HEK293 (cell line): ENCODE measurements at regions not wholly inside any gene's neighbourhood (a gene's known extent, or its start where the extent isn't known, plus 50 kb on each side); places are given as distances from the start of the nearest gene placed in this dataset.

Experiments used
- CTCF ChIA-PET: fragments of 350-600 bp; formaldehyde crosslinking; extraction: SDS; loops from one replicate; lab custom pipeline; 2021; ENCODE audit warnings: antibody characterized with exemption; lab: Yijun Ruan, JAX
- POLR2A ChIA-PET: fragments of 300-600 bp; formaldehyde crosslinking; extraction: SDS; loops from one replicate; lab custom pipeline; 2020; ENCODE audit warnings: antibody characterized with exemption, inconsistent platforms; lab: Yijun Ruan, JAX
- H3K27ac ChIP-seq: fragments of 200-500 bp; sonication (Bioruptor generic); 2 replicates; pipeline ENCODE4 v1.5.1; 2014; ENCODE audit warnings: low read depth, low read length, control low read depth, inconsistent platforms; ENCODE audit errors: extremely low read depth
- H3K36me3 ChIP-seq, 2 experiments: fragments of 200-500 bp in 1 of 2; sonication (Bioruptor generic) in 1 of 2; 1 replicate in 1 of 2; 2 replicates in 1 of 2; pipeline ENCODE4 v1.5.1; 2014 to 2017; ENCODE audit warnings: inconsistent platforms in 2 of 2, low read length in 2 of 2; ENCODE audit not compliant: control insufficient read depth in 2 of 2, insufficient read depth in 1 of 2
- H3K4me1 ChIP-seq: fragments of 200-500 bp; sonication (Bioruptor generic); 2 replicates; pipeline ENCODE4 v1.5.1; 2014; ENCODE audit warnings: mild to moderate bottlenecking, low read length, inconsistent platforms; ENCODE audit not compliant: control insufficient read depth, insufficient read depth
- H3K4me3 ChIP-seq: 2 replicates; pipeline ENCODE4 v1.5.1; 2011; ENCODE audit warnings: low read depth, mild to moderate bottlenecking, control low read depth, low read length, moderate library complexity
- H3K9me3 ChIP-seq: fragments of 200-500 bp; sonication (Bioruptor generic); 2 replicates; pipeline ENCODE4 v1.5.1; 2014; ENCODE audit warnings: low read depth, low read length, inconsistent platforms; ENCODE audit not compliant: control insufficient read depth, insufficient read depth
- FEZF1 ChIP-seq: fragments of 450-650 bp; formaldehyde crosslinking; IDR thresholded peaks from 2 replicates; pipeline ENCODE4 v1.5.1; 2016; ENCODE audit warnings: missing biosample characterization, missing genetic modification characterization
- GLIS2 ChIP-seq: fragments of 450-650 bp; formaldehyde crosslinking; IDR thresholded peaks from 2 replicates; pipeline ENCODE4 v1.5.1; 2016; ENCODE audit warnings: missing biosample characterization, missing genetic modification characterization
- HOXA7 ChIP-seq: sonication (generic); formaldehyde crosslinking; IDR thresholded peaks from 2 replicates; pipeline ENCODE4 v1.8.1; 2022; ENCODE audit warnings: missing genetic modification reagents, borderline replicate concordance
- IKZF3 ChIP-seq: fragments of 450-650 bp; IDR thresholded peaks from 2 replicates; pipeline ENCODE4 v1.5.0; 2018; ENCODE audit warnings: missing biosample characterization, mild to moderate bottlenecking, missing genetic modification characterization, moderate library complexity
- KLF9 ChIP-seq: fragments of 450-650 bp; formaldehyde crosslinking; IDR thresholded peaks from 2 replicates; pipeline ENCODE4 v1.5.1; 2016; ENCODE audit warnings: missing biosample characterization, missing genetic modification characterization, low read depth
- OSR2 ChIP-seq: fragments of 450-650 bp; formaldehyde crosslinking; IDR thresholded peaks from 2 replicates; pipeline ENCODE4 v1.5.1; 2016; ENCODE audit warnings: missing biosample characterization, missing genetic modification characterization
- SP3 ChIP-seq: fragments of 450-650 bp; formaldehyde crosslinking; IDR thresholded peaks from 2 replicates; pipeline ENCODE4 v1.5.1; 2016; ENCODE audit warnings: missing biosample characterization, missing genetic modification characterization
- WT1 ChIP-seq: fragments of 450-650 bp; formaldehyde crosslinking; IDR thresholded peaks from 2 replicates; pipeline ENCODE4 v1.5.1; 2016; ENCODE audit warnings: missing biosample characterization, missing genetic modification characterization
- ZBTB20 ChIP-seq: fragments of 450-650 bp; formaldehyde crosslinking; IDR thresholded peaks from 2 replicates; pipeline ENCODE4 v1.5.1; 2016; ENCODE audit warnings: missing biosample characterization, missing genetic modification characterization
- ZNF155 ChIP-seq: fragments of 450-650 bp; formaldehyde crosslinking; IDR thresholded peaks from 2 replicates; pipeline ENCODE4 v1.5.1; 2016; ENCODE audit warnings: missing biosample characterization, missing genetic modification characterization
- ZNF157 ChIP-seq: fragments of 450-650 bp; formaldehyde crosslinking; IDR thresholded peaks from 2 replicates; pipeline ENCODE4 v1.5.1; 2016; ENCODE audit warnings: missing biosample characterization, missing genetic modification characterization
- ZNF16 ChIP-seq: fragments of 450-650 bp; formaldehyde crosslinking; IDR thresholded peaks from 2 replicates; pipeline ENCODE4 v1.5.1; 2016; ENCODE audit warnings: low read depth, missing biosample characterization, missing genetic modification characterization
- ZNF202 ChIP-seq: fragments of 450-650 bp; formaldehyde crosslinking; IDR thresholded peaks from 2 replicates; pipeline ENCODE4 v1.5.1; 2016; ENCODE audit warnings: missing biosample characterization, missing genetic modification characterization, borderline replicate concordance
- ZNF211 ChIP-seq: fragments of 450-650 bp; formaldehyde crosslinking; IDR thresholded peaks from 2 replicates; pipeline ENCODE4 v1.5.1; 2016; ENCODE audit warnings: low read depth, missing biosample characterization, missing genetic modification characterization
- ZNF214 ChIP-seq: fragments of 450-650 bp; formaldehyde crosslinking; IDR thresholded peaks from 2 replicates; pipeline ENCODE4 v1.5.1; 2017; ENCODE audit warnings: missing biosample characterization, mild to moderate bottlenecking, missing genetic modification characterization, borderline replicate concordance
- ZNF24 ChIP-seq: fragments of 450-650 bp; formaldehyde crosslinking; IDR thresholded peaks from 2 replicates; pipeline ENCODE4 v1.5.1; 2016; ENCODE audit warnings: missing biosample characterization, missing genetic modification characterization
- ZNF324 ChIP-seq: fragments of 450-650 bp; formaldehyde crosslinking; IDR thresholded peaks from 2 replicates; pipeline ENCODE4 v1.5.1; 2016; ENCODE audit warnings: missing biosample characterization, missing genetic modification characterization
- ZNF354C ChIP-seq: fragments of 450-650 bp; formaldehyde crosslinking; IDR thresholded peaks from 2 replicates; pipeline ENCODE4 v1.5.1; 2016; ENCODE audit warnings: missing biosample characterization, missing genetic modification characterization, low read depth, borderline replicate concordance
- ZNF404 ChIP-seq: fragments of 450-650 bp; formaldehyde crosslinking; IDR thresholded peaks from 2 replicates; pipeline ENCODE4 v1.5.1; 2017; ENCODE audit warnings: missing biosample characterization, missing genetic modification characterization
- ZNF544 ChIP-seq: fragments of 450-650 bp; formaldehyde crosslinking; IDR thresholded peaks from 2 replicates; pipeline ENCODE4 v1.5.0; 2017; ENCODE audit warnings: missing biosample characterization, missing genetic modification characterization
- ZNF561 ChIP-seq: fragments of 450-650 bp; IDR thresholded peaks from 2 replicates; pipeline ENCODE4 v1.5.1; 2018; ENCODE audit warnings: missing biosample characterization, missing genetic modification characterization, borderline replicate concordance
- ZNF658 ChIP-seq: fragments of 450-650 bp; formaldehyde crosslinking; IDR thresholded peaks from 2 replicates; pipeline ENCODE4; 2016; ENCODE audit warnings: missing biosample characterization, missing genetic modification characterization
- ZNF776 ChIP-seq: fragments of 450-650 bp; formaldehyde crosslinking; IDR thresholded peaks from 2 replicates; pipeline ENCODE4 v1.5.0; 2017; ENCODE audit warnings: missing biosample characterization, missing genetic modification characterization, borderline replicate concordance
- ZSCAN23 ChIP-seq: fragments of 450-650 bp; formaldehyde crosslinking; IDR thresholded peaks from 2 replicates; pipeline ENCODE4 v1.5.1; 2016; ENCODE audit warnings: missing biosample characterization, missing genetic modification characterization
- TF ChIP-seq, protein P1 (sequence below): fragments of 450-650 bp; formaldehyde crosslinking; IDR thresholded peaks from 2 replicates; pipeline ENCODE4 v1.5.1; 2016; ENCODE audit warnings: missing biosample characterization, missing genetic modification characterization
- TF ChIP-seq, protein P2 (sequence below): fragments of 450-650 bp; formaldehyde crosslinking; conservative IDR thresholded peaks from 2 replicates; pipeline ENCODE4 v1.5.1; 2016; ENCODE audit warnings: low read depth, missing biosample characterization, missing genetic modification characterization
- TF ChIP-seq, protein P3 (sequence below): fragments of 450-650 bp; formaldehyde crosslinking; IDR thresholded peaks from 2 replicates; pipeline ENCODE4 v1.5.1; 2017; ENCODE audit warnings: missing biosample characterization, mild to moderate bottlenecking, missing genetic modification characterization, moderate library complexity

DNA sequence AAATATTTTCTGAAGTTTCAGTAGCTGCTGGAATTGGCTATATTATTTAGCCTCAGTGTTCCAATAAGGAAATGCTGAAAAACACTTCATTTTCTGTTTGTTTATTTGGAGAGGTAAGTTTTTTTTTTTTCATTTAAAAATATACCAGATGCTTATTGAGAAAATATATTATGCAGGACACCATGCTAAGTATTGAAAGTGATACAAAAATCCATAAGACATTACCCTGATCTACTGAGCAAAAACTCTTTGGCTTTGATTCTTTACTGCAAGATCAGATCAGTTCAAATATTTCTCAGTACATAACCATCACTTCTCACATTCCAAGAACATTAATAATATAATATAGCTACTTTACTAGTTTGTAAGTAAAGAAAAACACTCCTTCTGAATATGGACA lies 123.4 kb upstream of the PACRGL start:
- Histone ChIP-seq H3K36me3 (peaks cover 0 to 78% of the 10 kb centered on the region in 2 experiments; a peak in 1 of 3 replicates), H3K4me3 (no peak overlapping the region)

DNA sequence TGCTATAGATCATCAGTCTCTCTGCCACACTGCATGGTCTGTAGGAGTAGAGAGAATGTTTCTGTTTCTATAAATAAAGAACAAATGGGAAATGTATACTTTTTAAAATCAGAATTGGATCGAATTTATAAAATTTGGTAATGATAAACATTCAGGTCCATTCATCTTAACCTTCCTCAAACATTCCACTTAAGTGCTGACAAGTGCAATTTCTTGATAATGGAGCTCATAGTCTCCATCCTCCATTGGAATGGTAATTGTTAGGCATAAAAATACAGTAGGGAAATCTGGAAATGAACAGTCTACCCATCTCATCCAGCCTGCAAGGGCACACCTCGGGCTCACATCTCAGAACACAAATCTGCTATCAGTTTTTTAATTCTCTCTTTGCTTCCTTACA lies 122.6 kb upstream of the PACRGL start:
- Histone ChIP-seq H3K4me1 (no peaks in the 10 kb centered on the region), H3K27ac (no peak overlapping the region), H3K9me3 (no peaks in the 10 kb centered on the region), H3K36me3 (peaks cover 0 to 79% of the 10 kb centered on the region in 2 experiments; a peak in 1 of 3 replicates), H3K4me3 (no peak overlapping the region)
- CTCF ChIA-PET, result interaction anchor here (0.6 kb wide), 1 partner anchor 185 kb away, joined by 4 read pairs; no protein-coding TSS in a partner anchor
- POLR2A ChIA-PET, result no interaction called here
- TF ChIP-seq, protein P1, sequence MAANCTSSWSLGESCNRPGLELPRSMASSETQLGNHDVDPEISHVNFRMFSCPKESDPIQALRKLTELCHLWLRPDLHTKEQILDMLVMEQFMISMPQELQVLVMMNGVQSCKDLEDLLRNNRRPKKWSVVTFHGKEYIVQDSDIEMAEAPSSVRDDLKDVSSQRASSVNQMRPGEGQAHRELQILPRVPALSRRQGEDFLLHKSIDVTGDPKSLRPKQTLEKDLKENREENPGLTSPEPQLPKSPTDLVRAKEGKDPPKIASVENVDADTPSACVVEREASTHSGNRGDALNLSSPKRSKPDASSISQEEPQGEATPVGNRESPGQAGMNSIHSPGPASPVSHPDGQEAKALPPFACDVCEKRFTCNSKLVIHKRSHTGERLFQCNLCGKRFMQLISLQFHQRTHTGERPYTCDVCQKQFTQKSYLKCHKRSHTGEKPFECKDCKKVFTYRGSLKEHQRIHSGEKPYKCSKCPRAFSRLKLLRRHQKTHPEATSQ, result no peak
- TF ChIP-seq ZNF24 (tag by site-specific recombination) (no peak), FEZF1 (no peak), ZNF202 (tag by site-specific recombination) (no peak), ZNF155 (tag by site-specific recombination) (no peak), ZNF404 (tag by site-specific recombination) (no peak), ZNF211 (tag by site-specific recombination) (no peak), GLIS2 (tag by site-specific recombination) (no peak), ZNF776 (tag by site-specific recombination) (no peak), ZNF157 (tag by site-specific recombination) (no peak), ZNF16 (tag by site-specific recombination) (no peak), ZSCAN23 (tag by site-specific recombination) (no peak), ZNF658 (tag by site-specific recombination) (no peak), OSR2 (tag by site-specific recombination) (no peak), ZNF561 (tag by site-specific recombination) (no peak), ZNF544 (tag by site-specific recombination) (no peak), KLF9 (no peak), WT1 (tag by site-specific recombination) (no peak), ZNF214 (tag by site-specific recombination) (no peak)

More for the DNA sequence above, 123.4 kb upstream of the PACRGL start:
- Histone ChIP-seq H3K27ac (no peak overlapping the region), H3K9me3 (no peaks in the 10 kb centered on the region), H3K4me1 (no peaks in the 10 kb centered on the region)
- CTCF ChIA-PET, result interaction anchor here (0.6 kb wide), 1 partner anchor 850 kb away, joined by 3 read pairs; no protein-coding TSS in a partner anchor
- POLR2A ChIA-PET, result no interaction called here
- TF ChIP-seq IKZF3, result no peak
- TF ChIP-seq HOXA7 (CRISPR knock-in tag), result no peak
- TF ChIP-seq ZBTB20 (tag by site-specific recombination), result no peak
- TF ChIP-seq ZNF354C (tag by site-specific recombination), result no peak
- TF ChIP-seq, protein P2, sequence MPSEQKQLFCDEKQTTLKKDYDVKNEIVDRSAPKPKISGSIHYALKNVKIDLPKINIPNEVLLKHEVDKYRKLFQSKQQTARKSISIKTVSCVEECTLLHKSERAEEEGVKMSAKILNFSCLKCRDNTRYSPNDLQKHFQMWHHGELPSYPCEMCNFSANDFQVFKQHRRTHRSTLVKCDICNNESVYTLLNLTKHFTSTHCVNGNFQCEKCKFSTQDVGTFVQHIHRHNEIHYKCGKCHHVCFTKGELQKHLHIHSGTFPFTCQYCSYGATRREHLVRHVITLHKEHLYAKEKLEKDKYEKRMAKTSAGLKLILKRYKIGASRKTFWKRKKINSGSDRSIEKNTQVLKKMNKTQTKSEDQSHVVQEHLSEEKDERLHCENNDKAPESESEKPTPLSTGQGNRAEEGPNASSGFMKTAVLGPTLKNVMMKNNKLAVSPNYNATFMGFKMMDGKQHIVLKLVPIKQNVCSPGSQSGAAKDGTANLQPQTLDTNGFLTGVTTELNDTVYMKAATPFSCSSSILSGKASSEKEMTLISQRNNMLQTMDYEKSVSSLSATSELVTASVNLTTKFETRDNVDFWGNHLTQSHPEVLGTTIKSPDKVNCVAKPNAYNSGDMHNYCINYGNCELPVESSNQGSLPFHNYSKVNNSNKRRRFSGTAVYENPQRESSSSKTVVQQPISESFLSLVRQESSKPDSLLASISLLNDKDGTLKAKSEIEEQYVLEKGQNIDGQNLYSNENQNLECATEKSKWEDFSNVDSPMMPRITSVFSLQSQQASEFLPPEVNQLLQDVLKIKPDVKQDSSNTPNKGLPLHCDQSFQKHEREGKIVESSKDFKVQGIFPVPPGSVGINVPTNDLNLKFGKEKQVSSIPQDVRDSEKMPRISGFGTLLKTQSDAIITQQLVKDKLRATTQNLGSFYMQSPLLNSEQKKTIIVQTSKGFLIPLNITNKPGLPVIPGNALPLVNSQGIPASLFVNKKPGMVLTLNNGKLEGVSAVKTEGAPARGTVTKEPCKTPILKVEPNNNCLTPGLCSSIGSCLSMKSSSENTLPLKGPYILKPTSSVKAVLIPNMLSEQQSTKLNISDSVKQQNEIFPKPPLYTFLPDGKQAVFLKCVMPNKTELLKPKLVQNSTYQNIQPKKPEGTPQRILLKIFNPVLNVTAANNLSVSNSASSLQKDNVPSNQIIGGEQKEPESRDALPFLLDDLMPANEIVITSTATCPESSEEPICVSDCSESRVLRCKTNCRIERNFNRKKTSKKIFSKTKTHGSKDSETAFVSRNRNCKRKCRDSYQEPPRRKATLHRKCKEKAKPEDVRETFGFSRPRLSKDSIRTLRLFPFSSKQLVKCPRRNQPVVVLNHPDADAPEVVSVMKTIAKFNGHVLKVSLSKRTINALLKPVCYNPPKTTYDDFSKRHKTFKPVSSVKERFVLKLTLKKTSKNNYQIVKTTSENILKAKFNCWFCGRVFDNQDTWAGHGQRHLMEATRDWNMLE, result no peak
- TF ChIP-seq ZNF324, result no peak
- TF ChIP-seq SP3 (tag by site-specific recombination), result no peak
- TF ChIP-seq, protein P3, sequence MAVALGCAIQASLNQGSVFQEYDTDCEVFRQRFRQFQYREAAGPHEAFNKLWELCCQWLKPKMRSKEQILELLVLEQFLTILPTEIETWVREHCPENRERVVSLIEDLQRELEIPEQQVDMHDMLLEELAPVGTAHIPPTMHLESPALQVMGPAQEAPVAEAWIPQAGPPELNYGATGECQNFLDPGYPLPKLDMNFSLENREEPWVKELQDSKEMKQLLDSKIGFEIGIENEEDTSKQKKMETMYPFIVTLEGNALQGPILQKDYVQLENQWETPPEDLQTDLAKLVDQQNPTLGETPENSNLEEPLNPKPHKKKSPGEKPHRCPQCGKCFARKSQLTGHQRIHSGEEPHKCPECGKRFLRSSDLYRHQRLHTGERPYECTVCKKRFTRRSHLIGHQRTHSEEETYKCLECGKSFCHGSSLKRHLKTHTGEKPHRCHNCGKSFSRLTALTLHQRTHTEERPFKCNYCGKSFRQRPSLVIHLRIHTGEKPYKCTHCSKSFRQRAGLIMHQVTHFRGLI, result no peak
- TF ChIP-seq ZNF16 (tag by site-specific recombination), result no peak
- TF ChIP-seq WT1 (tag by site-specific recombination), result no peak
- no peak for TF ChIP-seq ZNF404 (tag by site-specific recombination)
